Fibroblast of villous mesenchyme (primary cell): ENCODE measurements at regions not wholly inside any gene's neighbourhood (a gene's known extent, or its start where the extent isn't known, plus 50 kb on each side); places are given as distances from the start of the nearest gene placed in this dataset.

Experiments
- DNase-seq: peaks from one replicate; pipeline ENCODE4 v3.0.0-alpha.2; 2010; ENCODE audit warnings: low read depth
- H3K4me3 ChIP-seq: 2 replicates; pipeline ENCODE4 v1.5.1; 2011; ENCODE audit warnings: low read depth, mild to moderate bottlenecking, low read length
- TF ChIP-seq, protein P1 (sequence below): IDR thresholded peaks from 2 replicates; pipeline ENCODE4 v1.5.1; 2012; ENCODE audit warnings: low read depth, mild to moderate bottlenecking, low read length; ENCODE audit not compliant: insufficient read depth

DNA sequence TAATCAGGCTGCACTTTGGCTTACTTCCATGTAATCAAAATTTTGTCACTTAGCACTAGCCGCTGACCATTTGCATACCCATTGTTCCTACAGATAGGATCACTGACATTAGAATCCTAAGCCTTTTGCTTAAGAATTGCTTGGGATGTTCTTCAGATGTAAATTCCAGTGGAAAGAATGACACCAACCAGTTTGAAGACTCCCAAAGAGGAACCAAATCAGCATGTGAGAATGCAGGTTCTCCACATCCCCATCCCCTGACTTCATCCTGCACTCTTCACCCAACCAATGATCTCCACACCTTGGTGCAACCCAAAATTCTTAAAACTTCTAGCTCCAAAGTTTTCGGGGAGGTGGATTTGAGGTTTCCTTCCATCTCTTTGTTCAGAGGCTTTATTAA is 345.6 kb downstream of the GPAM start:
- TF ChIP-seq, protein P1, sequence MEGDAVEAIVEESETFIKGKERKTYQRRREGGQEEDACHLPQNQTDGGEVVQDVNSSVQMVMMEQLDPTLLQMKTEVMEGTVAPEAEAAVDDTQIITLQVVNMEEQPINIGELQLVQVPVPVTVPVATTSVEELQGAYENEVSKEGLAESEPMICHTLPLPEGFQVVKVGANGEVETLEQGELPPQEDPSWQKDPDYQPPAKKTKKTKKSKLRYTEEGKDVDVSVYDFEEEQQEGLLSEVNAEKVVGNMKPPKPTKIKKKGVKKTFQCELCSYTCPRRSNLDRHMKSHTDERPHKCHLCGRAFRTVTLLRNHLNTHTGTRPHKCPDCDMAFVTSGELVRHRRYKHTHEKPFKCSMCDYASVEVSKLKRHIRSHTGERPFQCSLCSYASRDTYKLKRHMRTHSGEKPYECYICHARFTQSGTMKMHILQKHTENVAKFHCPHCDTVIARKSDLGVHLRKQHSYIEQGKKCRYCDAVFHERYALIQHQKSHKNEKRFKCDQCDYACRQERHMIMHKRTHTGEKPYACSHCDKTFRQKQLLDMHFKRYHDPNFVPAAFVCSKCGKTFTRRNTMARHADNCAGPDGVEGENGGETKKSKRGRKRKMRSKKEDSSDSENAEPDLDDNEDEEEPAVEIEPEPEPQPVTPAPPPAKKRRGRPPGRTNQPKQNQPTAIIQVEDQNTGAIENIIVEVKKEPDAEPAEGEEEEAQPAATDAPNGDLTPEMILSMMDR, result no peak
- no peak overlapping the region for H3K4me3 ChIP-seq
- no peak for DNase-seq

DNA sequence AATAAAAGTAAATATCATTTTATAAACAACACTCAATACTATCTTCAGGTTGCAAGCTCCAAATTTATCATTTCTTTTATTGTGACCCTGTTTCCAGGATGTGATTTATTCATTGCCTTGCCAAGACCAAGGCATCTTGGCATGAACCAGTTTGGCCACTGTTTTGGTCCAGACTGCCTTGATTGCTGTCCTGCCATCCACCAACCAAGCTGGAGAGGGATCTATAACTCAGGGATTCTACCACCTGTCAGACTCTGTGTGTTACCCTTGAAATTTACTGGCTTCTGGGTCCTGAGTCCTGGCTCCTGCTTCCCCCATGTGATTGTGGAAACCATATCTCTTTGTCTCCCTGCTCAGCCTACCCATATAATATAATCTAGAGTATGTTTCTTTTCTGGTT is 343.0 kb downstream of the GPAM start:
- no peak for DNase-seq
- TF ChIP-seq, protein P1, result no peak
- no peak overlapping the region for H3K4me3 ChIP-seq

DNA sequence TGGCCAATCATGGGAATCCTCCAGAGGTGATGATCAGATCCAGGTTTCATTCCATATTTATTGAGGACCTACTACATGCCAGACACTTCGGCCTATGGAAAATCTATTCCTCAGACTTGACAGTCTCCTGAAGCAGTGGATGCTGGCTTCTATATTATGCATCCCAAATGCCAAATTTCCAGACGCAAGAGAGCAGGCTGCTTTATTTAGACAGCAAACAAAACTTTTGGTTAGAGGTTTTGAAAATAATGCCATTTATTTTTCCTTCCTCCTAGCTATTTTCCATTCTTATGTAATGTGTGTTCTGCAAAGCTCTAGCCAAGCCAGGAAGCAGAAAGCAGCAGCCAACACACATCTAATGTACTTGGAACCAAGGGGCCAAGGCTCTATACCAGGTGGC is 330.8 kb downstream of the GPAM start:
- no peak for DNase-seq
- no peak overlapping the region for H3K4me3 ChIP-seq
- TF ChIP-seq, protein P1, result no peak

DNA sequence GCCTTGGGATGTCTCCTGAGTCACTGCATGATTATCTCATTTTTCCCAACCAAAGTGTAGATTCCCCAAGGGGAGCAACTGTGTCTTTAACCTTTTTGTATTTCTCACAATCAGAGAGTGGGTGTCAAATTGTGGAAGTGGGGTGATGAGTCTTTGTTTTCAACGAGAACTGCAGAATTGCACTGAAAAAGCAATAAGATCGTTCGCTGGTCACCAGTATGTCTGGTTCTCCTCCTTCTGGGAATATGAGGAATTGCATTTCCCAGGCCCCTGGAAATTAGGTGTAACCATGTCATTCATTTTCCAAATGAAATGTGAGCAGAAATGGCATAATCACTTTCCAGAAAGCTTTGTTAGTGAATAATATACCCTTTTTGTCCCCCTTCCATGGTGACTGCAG is 326.9 kb downstream of the GPAM start:
- no peak for DNase-seq
- no peak overlapping the region for H3K4me3 ChIP-seq
- TF ChIP-seq, protein P1, result no peak

DNA sequence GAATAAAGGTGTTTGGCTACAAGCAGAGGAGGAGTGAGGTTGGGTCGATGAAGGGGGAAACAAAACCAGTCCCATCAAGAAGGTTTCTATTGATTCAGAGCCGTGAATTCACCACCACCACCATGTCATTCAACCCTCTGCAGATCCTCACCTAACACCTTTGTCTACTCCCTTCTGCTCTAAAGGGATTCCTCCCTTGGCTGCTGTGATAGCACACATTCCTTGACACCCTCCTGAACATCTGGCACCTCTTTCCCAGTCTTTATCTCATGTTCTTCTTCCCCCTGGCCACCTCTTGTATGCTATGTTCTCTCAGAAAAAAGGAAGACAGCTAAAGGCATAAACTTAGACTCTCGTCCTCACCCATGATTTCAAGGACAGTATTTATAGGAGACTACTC is 318.0 kb downstream of the GPAM start:
- TF ChIP-seq, protein P1, result no peak
- no peak overlapping the region for H3K4me3 ChIP-seq
- no peak for DNase-seq

DNA sequence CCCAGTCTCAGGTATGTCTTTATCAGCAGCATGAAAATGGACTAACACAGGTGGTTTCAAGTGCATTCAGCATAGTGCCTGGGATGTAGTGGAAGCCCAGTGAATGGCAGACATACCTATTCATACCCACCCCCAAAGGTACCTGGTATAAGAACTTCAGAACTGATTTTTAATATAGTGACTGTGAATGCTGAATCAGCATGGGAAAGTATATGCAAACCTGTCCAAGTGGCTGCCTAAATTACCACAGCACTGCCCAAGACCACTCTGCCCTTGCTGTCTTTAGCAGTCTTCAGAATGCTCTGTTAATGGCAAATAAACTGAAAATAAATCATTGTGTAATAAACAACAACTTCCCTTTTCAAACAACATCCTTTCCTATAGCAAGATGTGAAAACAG is 312.1 kb downstream of the GPAM start:
- DNase-seq, result no peak
- H3K4me3 ChIP-seq, result no peak overlapping the region
- TF ChIP-seq, protein P1, result no peak

DNA sequence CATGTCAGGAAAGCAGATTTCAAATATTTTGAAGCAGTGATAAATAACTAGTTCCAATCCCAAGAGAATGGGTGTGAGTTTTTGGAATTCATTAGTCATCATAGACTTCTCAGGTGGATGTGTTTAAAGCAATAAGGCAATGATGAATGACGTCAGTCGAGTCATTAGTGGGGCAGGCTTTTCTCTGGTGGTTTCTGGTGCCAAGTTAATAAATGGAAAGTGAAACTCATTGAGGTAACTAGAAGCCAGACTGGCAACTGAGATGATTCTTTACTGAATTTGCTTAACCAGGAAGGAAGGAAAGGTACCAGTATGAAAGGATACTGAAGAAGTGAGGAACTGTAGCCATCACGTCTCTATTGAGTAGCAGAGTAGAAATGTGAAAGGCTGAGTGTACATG is 311.0 kb downstream of the GPAM start:
- no peak for DNase-seq
- H3K4me3 ChIP-seq, result no peak overlapping the region
- TF ChIP-seq, protein P1, result no peak
